ENCODE measurements at regions not wholly inside any gene's neighbourhood (a gene's known extent, or its start where the extent isn't known, plus 50 kb on each side); places are given as distances from the start of the nearest gene placed in this dataset.

GRCh38 chr16:86888231-86889053, 310.1 kb downstream of the FOXL1 start:
- TF ChIP-seq CTCF (IDR thresholded peaks at IDR 0.05; ENCODE audit: poor library complexity) = no peak
- no peak for TF ChIP-seq EZH2 (IDR thresholded peaks at IDR 0.05; ENCODE audit: borderline replicate concordance)
- no peak for TF ChIP-seq EZH2phosphoT487 (IDR thresholded peaks at IDR 0.05; ENCODE audit: low read depth, severe bottlenecking, unreplicated experiment)

Measured in hepatocyte (in vitro differentiated cells).